GM19239 (cell line): ENCODE measurements at regions not wholly inside any gene's neighbourhood (a gene's known extent, or its start where the extent isn't known, plus 50 kb on each side); places are given as distances from the start of the nearest gene placed in this dataset.

Experiments used
- DNase-seq: peaks from one replicate; pipeline ENCODE4 v3.0.0; 2011; ENCODE audit warnings: low spot score; ENCODE audit not compliant: insufficient read length
- FAIRE-seq: peaks from 2 replicates; lab custom pipeline; 2011; peaks lifted over from hg19 to GRCh38; lab: Jason Lieb, UNC

DNA sequence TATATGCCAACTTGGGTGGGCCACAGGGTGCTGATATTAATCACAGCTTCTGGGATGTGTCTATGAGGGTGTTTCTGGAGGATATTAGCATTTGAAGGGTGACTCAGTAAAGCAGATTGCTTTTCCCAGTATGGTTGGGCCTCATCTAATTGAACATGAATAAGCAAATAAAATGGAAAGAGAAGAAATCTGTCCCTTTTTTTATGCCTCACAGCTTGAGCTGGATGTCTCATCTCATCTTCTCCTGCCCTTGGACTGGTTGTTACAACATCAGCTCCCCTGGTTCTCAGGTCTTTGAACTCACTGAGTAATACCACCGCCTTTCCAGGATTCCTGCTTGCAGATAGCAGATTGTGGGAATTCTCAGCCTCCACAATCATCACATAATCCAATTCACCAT is 1149.2 kb downstream of the PCDH18 start:
- DNase-seq (no peak), FAIRE-seq (no peak)

DNA sequence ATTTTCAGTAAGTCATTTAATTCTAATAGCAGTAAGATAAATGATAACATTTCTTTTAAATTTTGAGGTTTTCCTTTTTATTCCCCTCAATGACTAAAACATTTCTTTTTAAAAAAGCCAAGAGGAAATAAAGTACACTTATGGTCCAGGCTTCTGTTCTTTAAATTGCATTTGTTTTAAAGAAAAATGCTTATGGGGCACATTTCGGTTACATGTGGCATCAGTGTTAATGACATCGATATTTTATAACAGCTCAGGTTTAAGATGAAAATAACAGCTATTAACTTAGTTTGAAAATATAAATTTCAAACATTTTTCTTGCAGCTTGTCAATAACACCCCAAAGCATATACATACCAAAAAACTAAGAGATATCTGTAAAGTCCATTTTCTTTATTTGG is 1161.1 kb downstream of the PCDH18 start:
- DNase-seq (no peak), FAIRE-seq (no peak)

DNA sequence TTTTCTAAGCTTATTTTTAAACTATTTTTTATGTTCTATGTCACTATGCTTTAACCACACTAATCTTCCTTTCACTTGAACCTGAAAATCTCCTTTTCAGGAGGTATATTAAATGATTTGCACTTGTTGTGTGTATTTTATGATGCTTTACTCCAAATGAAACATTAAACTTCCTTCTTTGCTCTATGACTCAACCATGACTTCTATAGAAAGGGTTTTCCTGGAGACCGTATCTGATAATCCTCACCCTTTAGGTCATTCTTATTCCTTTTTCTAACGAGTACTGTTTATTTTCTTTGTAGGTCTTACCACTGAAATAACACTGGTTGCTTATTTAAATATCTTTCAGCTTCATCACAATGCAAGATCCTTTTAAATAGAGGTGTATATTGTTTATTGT is 1163.2 kb downstream of the PCDH18 start:
- DNase-seq (no peak), FAIRE-seq (no peak)

DNA sequence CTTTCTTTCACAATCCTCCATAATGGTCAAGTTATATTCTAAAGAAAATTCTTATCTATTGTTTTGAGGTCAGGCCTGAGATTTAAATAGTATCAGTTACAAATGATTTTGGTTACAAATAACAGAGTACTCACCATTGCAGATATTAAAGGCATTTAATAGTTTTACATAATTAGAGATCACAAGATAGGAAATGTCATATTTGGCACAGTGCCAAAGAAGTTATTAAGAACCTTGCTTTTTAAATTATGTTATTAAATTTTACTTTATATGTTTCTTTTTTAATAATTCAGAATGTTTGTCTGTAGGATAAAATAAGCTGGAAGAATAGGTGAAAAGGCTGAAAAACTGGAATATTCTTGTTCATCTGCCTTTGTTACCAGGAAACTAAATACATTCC is 1174.7 kb downstream of the PCDH18 start:
- no peak for FAIRE-seq

DNA sequence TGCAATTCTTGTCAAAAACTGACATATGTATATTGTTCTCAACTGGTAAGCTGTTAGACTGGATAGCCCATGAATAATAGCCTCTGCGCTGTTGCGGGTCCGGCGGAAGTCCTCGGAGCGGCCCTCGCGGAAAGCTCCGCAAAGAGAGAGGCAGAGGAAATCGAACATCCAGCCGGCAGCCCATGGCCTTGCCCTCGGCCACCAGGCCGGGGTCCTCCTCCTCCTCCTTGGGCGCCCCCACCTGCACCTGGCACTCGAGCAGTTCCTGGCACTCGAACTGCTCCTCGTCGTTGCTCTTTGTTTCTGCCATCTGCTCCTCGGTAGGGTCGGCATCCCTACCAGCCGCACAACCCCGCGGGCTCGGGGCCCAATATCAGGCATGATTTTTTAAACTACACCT is 1176.3 kb downstream of the PCDH18 start:
- FAIRE-seq (no peak), DNase-seq (no peak)

More for the DNA sequence above, 1174.7 kb downstream of the PCDH18 start:
- DNase-seq, result no peak

DNA sequence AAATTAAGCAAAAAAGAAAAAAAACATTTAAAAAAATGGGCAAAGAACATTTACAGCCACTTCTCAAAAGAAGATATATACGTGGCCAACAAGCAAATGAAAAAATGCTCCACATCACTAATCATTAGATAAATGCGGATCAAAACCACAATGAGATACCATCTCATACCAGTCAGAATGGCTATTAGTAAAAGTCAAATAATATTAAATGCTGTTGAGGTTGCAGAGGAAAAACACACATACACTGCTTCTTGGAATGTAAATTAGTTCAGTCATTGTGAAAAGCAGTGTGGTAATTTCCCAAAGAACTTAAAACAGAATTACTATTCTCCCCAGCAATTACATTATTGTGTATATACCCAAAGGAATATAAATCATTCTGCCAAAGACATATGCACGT is 1189.0 kb downstream of the PCDH18 start:
- DNase-seq (no peak), FAIRE-seq (no peak)

DNA sequence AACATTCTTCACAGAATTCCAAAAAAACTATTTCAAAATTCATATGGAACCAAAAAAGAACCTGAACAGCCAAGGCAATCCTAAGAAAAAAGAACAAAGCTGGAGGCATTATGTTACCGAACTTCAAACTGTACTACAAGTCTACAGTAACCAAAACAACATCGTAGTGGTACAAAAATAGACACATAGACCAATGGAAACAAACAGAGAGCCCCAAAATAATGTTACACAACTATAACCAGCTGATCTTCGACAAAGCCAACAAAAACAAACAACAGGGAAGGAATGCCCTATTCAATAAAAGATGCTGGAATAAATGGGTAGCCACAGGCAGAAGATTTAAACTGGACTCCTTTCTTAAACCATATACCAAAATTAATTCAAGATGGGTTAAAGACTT is 1189.6 kb downstream of the PCDH18 start:
- DNase-seq (no peak), FAIRE-seq (no peak)

DNA sequence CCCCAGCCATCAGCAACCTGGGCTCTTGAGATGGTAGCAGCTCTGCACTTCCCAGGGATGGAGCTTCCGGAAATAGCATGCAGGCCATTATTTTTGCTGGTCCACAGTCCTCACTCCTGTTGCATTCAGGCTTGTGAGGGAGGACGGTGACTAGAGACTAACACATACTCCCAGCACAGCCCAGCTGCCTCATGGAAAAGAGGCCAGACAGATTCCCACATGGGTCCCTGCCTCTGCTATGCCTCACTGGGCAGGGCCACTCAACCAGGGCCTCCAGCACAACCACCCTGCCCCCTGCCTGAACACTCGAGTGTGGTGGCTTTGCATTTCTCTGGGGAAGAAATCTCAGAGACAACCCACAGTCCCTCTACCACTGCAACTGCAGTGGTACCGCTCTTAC is 1195.1 kb downstream of the PCDH18 start:
- FAIRE-seq, result no peak

DNA sequence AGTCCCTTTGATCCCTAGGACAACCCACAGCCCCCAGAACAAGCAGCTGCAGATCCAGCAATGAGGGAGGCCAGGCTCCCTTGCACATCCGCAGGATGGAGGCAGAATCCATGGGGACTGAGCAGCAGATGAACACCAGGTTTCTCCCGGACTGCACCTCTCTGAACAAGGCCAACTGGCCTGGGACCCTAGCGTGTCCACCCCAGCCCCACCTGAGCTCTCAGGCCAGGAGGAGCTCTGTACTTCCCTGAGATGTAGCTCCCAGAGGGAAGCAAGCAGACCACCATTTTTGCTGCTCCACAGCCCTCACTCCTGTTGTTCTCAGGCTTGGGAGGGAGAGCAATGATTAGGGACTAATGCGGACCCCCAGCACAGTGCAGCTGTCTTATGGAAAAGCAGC is 1195.8 kb downstream of the PCDH18 start:
- FAIRE-seq (no peak), DNase-seq (no peak)

More for the DNA sequence above, 1195.1 kb downstream of the PCDH18 start:
- no peak for DNase-seq

DNA sequence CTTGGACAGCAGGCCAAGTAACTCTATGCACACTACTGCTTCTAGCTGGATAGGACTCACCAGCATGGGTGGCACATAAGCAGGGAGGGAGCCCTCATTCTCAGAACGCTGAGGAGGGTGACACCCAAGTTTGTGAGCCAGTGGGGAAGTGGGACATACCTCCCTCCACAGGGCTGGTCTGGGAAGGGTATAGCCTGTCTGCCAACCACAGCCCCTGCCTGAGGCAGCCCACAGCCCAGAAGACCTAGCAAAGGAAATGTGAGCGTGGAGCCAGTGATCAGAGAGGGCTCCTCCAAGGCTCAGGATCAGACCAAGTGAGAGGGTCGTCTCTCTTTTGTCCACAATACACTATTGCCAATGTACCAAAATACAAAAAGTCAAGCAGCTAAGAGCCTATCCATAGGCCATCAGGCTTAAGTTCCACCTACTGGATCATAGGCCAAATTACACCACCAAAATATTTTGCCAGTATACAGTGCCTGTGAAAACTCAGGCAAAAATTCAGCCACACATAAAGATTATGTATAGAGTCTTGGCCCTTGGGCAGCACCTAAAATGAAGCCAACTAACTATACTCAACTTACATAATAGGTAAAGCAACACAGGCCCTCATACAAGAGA is 1203.1 kb downstream of the PCDH18 start:
- FAIRE-seq (no peak), DNase-seq (no peak)

DNA sequence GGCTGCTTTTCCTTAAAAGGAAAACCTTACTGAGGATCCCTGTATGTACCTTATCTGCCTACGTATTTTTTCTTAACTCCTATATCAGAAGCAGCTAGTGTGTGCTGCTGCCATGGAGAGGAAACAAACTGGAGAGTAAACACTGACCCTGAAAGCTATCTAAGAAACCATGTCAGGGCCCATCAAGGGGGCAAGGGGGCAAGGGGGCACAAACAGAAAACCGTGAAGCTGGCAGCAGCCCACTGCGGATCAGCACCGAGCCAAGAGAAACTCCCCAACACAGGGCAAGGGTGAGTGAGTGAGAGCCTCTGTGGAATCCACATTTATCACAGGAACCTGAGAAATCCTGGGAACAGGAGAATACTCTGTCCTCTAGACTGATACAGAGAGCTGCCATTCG is 1204.2 kb downstream of the PCDH18 start:
- FAIRE-seq, result no peak
- DNase-seq, result no peak

DNA sequence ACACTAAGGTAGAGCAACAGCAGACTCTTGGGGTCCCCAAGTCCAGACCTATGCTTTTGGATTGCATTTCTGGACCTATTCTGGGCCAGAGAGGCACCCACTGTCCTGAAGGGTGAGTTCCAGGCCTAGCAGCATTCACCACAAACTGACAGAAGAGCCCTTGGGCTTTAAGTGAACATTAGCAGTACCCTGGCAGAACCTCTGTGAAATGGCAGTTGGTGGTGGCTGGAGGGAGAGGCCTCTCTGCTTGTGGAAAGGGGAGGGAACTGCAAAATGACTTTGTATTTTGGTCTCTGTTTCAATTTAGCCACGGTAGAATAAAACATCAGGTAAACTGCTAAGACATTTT is 1211.9 kb downstream of the PCDH18 start:
- no peak for DNase-seq
- FAIRE-seq, result no peak

DNA sequence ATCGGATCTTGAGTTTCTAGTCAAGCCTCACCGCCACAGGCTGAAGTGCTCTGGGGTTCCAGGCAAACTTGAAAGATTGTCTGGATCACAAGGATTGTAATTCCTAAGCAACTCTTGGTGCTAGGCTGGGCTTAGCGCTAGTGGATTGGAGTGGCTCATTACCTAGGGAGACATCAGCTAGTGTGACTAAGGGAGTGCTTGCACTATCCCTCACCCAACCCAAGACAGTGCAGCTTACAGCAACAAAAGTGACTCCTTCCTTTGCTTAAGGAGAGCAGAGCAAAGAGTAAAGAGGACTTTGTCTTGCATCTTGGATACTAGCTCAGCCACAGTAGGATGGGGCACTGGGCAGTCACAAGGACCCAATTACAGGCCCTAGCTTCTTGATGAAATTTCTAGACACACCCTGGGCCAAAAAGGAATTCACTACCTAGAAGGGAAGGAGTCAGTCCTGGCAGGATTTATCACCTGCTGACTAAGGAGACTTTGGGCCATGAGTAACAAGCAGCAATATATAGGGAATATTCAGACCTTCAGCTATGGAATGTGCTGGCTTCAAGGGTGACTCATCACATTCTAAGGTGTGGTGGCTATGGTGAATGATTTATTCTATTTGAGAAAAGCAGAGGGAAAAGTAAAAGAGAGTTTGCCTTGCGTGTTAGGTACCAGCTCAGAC is 1212.4 kb downstream of the PCDH18 start:
- no peak for DNase-seq
- no peak for FAIRE-seq

DNA sequence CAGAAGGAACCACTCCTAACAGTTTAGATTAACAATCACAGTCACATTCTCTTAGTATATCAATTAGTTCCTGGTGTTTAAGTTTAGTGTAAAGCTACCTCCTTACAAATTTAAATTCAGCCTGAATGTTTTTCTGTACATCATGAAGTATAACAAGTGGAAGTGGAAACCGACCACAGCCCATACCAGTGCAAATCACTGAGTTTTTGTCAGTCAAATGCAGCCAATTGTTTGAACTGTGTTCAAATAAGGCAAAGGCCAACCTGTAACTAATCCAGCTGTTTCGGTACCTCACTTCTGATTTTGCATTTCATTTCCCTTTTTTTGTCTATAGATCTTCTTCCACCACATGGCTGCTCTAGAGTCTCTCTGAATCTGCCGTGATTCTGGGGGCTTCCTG is 1215.3 kb downstream of the PCDH18 start:
- FAIRE-seq, result no peak
- no peak for DNase-seq

DNA sequence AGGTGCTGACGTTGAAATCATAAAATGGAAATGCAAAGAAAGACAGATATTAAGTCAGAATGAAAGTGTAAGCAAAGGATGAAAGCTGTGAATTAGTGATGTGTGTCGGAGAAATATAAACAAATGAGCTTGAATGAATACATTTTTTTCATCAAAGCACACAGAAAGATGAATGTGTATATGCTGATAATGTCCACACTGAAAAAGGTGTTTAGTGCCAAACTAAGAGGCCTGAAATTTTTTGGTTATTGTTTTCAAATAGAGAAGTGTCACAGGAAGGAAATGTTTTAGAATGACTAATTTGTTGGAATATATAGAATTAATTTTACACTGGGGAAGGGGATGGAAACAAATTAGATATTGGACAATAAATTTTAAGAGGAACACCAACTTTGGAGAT is 1217.6 kb downstream of the PCDH18 start:
- FAIRE-seq, result no peak
- DNase-seq, result no peak

DNA sequence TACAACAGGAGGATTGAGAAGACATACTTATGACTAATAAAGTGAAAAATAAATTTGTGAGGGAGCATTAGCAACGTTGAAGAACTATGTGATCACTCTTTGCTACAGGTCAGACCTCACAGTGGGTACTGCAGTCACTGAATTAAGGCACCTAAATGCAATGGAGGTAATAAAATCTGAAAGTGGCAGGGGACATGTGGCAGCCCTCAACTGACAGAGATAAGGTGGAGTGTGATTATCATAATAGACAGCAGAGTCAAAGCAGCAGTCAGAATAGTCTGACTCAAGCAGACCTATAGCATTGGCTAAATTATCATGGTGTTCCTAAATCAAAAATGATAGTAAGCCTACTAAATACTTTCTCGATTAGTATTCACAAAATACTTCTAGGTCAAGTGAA is 1220.5 kb downstream of the PCDH18 start:
- DNase-seq (no peak), FAIRE-seq (no peak)

DNA sequence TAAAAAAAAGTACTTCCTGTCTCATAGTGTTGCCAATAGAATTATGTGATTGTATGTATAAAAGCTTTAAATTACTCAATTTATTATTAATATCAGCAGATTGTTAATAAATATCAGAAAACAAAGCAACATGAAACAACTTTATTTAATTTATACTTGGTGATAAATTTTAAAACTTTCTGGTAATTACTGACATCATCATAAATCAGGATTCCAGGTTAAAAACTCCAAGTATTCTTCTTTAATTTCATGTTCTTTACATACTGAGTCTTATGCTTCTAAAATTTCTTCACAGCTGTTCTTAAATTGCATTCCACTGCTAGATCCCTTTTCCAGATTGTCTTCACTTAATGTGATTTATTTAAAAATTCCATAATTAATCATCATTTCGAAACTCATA is 1224.5 kb downstream of the PCDH18 start:
- DNase-seq (no peak), FAIRE-seq (no peak)

DNA sequence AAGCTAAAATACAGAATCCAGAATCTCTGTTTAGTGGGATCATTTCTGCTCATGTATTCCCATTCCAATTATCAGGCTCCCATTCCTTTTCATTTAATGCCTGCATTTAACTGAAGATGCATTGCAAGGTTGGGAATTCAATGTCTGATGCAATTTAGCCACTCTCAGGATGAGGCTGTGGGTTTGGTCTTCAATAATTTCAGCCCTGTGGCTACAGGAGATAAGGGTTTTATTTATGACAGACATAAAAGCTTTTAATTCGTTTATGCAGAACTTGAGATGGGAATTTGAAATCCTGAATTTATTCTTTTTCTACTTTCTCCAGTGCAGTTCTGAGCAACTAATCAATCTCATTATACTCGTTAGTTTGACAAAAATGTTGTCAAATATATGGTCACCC is 1225.9 kb downstream of the PCDH18 start:
- FAIRE-seq (no peak), DNase-seq (no peak)

DNA sequence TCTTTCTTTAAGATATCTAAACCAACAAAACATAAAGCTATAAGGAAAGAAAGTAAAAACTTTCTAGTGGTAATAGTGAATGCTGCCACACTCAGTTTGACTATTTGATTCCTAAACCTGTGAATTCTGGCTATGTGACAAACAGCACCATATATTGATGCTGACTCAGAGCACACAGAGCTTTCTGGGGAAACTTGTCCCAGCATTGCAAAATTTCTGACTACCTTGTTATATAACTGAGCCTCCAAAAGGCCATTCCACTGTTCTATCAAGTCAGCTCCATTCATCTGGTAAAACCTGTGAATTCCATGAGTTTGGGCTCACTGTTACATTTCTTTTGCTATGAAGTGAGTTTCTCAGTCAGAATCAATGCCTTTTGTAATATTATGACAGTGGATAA is 1229.7 kb downstream of the PCDH18 start:
- DNase-seq (no peak), FAIRE-seq (no peak)

DNA sequence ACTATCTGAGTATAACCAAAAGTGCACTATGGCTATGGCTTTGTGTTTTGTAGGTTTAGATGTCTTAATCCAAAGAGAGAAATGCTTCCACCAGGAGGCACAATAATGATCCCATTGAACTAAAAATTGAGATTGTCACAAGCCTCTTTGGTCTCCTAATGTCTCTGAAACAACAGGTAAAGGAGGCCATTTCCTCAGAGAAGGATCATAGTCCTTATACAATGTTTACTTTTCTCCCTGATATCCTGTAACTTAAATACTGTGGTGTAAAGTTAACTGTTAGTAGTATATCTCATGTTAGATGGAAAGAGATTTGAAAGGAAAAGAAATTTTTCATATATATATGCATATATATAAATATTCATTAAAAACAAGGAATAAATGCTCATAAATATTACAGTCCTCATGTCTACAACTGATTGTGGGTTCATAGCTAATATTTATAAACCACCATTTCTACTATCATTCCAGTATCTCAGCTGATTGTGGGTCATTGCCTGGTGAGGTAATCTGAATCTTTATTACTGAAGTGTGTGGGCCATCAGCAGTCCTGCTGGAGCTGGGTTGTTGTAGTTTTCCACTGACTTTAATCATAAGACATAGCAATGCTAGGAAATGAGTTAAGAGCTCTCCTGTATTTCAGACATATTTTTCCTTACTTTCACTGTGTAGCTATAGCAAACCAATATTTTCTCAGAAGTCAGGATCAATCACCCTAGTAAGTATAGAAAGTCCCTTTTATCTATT is 1230.4 kb downstream of the PCDH18 start:
- FAIRE-seq (no peak), DNase-seq (no peak)

DNA sequence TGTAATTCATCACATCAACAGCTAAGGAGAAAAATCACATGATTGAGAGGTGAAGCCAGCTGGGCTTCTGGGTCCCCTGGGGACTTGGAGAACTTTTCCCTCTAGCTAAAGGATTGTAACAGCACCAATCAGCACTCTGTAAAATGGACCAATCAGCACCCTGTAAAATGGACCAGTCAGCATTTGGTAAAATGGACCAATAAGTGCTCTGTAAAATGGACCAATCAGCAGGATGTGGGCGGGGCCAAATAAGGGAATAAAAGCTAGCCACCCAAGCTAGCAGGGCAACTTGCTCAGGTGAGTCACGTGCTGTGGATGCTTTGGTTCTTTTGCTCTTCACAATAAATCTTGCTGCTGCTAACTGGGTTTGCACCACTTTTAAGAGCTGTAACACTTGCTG is 1248.3 kb downstream of the PCDH18 start:
- no peak for DNase-seq
- no peak for FAIRE-seq

DNA sequence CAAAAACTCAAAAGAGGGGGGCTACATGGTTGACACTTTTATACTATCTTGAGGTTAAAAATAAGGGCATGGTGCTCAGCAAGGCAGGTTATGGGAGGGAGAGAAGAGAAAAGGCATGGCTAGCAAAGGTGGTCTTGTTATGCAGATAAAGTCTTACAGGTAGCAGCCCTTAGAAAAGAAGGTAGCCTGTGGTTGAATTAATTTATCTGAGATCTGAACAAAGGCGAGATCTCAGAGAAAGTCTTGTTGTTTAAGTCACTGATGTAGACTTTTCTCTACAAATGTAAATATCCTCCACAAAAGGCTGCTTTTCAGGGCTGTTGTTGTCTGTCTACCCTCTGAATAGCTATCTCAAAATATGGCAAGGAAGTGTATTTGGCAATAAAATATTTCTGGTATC is 1250.4 kb downstream of the PCDH18 start:
- FAIRE-seq, result no peak
- DNase-seq, result no peak
